ENCODE measurements at regions not wholly inside any gene's neighbourhood (a gene's known extent, or its start where the extent isn't known, plus 50 kb on each side); places are given as distances from the start of the nearest gene placed in this dataset.
"Not testable (repeated sequence)": the region's sequence is repeated elsewhere in the genome, so short reads cannot be mapped to it uniquely, and the experiment has no call there.

- DNase-seq, result no peak
Measured at GRCh38 chr1:60847855-60848582, 234.3 kb upstream of the NFIA start.

- DNase-seq, result no peak
Measured at GRCh38 chr1:60847391-60847790, 235.0 kb upstream of the NFIA start.

GRCh38 chr1:60845659-60846058 is 236.7 kb upstream of the NFIA start:
- DNase-seq, result not testable (repeated sequence)

DNA sequence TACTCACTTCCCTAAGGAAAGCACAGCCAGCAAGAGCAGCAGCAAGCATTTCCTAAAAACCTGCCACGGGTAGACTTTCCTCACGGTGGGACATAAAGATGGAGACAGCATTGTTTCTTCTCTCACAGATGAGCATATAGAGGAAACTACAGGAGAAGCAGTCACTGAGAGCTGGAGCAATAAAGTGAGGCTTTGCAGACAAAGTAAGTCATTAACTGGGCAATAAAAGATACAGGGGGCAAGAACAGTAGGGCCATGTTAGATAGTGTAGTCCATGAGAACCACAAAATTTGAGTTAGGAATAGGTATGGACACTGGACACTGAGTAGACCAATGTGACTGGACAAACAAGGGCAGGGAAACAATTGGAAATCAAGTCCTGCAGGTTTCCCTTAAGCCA is 240.1 kb upstream of the NFIA start:
- DNase-seq, result no peak

GRCh38 chr1:60841116-60842046 is 241.0 kb upstream of the NFIA start:
- DNase-seq, result no peak

GRCh38 chr1:60840476-60840875 is 241.9 kb upstream of the NFIA start:
- DNase-seq, result not testable (repeated sequence)

- DNase-seq, result no peak
Measured at GRCh38 chr1:60835649-60836048, 246.7 kb upstream of the NFIA start.

DNA sequence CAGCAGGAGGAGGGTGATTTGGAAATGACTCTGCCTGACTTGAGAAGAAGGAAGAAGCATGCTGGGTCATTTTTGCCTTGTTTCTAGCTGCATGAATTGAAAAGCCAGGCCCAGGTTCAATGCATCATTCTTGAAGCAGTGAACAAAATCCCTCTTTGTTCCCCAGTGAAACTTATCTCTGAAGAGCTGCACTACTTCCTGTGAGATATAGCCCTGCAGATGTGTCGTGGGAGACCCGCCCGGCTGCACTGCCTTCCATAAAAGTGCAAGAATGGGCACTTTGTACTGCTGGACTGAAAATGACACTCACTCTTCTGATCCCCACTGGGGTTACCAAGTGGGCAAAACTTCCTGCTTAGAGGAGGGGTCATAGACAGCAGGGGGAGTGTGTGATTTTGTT is 249.2 kb upstream of the NFIA start:
- DNase-seq, result no peak

GRCh38 chr1:60832367-60832766 is 250.0 kb upstream of the NFIA start:
- no peak for DNase-seq

GRCh38 chr1:60831780-60832179 is 250.6 kb upstream of the NFIA start:
- no peak for DNase-seq

GRCh38 chr1:60828944-60829343 is 253.4 kb upstream of the NFIA start:
- DNase-seq, result no peak

- no peak for DNase-seq
Measured at GRCh38 chr1:60826320-60827094, 255.9 kb upstream of the NFIA start.

DNA sequence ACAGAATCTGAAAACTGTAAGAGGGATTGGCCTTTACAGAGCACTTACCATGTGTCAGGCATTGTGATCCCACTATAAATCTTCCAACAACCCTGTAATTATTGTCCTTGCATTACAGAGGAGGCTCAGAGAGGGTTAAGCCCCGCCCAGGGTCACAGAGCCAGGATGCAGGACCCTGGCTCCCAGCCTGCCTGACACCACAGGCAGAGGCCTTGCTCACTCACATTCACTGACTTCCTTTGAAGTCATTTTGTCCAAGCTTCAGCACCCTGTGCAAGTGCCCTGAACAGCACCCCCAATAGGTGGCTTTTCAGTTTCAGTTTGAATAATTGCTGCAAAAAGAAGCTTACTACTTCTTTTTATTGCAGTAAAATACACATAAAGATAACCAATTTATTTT is 256.8 kb upstream of the NFIA start:
- DNase-seq, result no peak

- DNase-seq, result no peak
Measured at GRCh38 chr1:60823151-60823550, 259.2 kb upstream of the NFIA start.

DNA sequence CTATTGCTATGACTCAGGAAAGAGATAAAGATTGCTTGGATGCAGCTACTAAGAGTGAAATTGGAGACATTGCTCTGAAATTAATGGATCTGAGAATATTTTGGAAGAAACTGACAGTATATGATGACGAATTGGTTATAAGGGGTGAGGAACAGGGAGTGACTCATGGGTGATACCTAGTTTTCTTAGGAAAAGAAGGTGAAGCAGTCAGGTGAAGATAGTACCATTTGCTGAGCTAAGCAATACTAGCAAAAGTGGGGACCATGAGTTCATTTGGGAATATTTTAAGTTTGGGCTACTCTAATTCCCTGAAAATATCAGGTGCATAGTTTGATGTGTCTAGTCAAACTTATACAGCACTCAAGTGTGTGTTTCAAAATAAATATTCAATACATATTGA is 260.1 kb upstream of the NFIA start:
- DNase-seq, result no peak

GRCh38 chr1:60821156-60821555 is 261.2 kb upstream of the NFIA start:
- DNase-seq, result no peak

GRCh38 chr1:60818969-60819701 is 263.2 kb upstream of the NFIA start:
- no peak for DNase-seq

DNA sequence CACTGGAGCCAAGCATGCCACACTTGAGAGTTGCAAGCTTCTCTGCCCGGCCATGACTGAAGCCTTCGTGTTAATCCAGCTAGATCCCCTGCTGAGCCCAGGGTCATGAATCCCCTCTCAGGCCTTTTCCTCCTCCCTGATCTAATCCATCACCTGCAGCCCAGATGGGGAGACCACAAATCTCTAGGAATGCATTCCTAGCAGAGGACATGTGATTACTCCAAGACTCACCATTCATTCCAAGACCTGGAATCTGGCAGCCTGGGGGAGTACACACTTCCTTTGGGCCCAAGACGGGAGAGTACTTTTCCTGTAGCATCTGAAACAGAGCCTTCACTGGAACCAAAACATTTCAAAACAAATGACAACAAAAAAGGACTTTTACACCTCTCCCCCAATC is 269.3 kb upstream of the NFIA start:
- no peak for DNase-seq

GRCh38 chr1:60809204-60809980 is 273.0 kb upstream of the NFIA start:
- DNase-seq, result no peak

GRCh38 chr1:60808676-60809075 is 273.7 kb upstream of the NFIA start:
- DNase-seq, result no peak

GRCh38 chr1:60802884-60803283 is 279.5 kb upstream of the NFIA start:
- DNase-seq, result no peak

DNA sequence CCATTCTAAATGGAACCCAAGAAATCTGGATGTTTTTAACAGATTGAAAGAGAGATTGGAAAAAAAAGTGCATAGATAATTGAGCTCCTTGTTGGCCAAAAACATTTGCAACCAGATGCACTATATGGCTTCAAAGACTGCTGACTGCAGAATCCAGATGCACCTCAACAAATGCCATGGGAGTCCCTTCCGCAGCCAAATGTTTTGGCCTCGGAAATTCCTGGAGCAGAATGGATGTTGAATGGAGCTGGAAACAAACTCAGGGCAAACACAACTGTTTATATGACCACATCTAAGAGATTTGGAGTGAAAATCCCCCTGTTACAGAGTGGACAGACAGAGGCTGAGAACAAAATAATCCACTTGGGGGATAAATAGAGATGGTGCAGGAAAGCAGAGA is 285.0 kb upstream of the NFIA start:
- DNase-seq, result no peak

All from activated CD4-positive, alpha-beta T cell treated with anti-CD3 and anti-CD28 coated beads, Interleukin-2, amount 50 U/mL, for 4 hours (primary cell).